ENCODE measurements at regions not wholly inside any gene's neighbourhood (a gene's known extent, or its start where the extent isn't known, plus 50 kb on each side); places are given as distances from the start of the nearest gene placed in this dataset.

DNA sequence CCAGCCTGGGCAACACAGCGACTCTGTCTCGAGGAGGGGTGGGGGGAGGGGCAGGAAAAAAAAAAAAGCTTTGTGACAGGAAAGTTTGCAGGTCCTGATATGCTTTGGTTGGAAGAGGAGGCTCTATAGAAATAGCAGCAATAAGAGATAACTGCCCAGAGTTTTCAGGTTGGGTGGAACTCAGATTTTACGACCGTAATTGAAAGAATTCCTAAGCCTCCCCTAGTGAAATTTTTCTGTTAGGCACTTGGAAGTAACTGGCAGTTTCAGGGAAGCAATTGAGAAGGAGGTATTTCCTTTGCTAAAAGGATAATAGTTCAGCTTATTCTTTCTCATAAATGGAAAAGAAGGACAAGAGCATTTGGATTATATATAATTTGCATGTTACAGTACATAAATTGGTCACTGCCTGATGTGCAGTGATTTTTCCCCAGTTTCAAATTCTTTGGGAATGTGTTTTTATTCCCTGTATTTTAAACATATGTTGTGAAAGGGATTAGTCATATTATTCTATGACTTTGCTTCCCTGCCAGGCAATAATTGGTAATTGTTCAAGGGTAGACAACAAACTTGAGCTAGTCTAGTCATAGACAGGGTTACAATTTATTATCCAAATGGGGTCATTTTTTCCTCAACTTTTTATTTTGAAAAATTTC lies 452.8 kb downstream of the AEBP2 start:
- Histone ChIP-seq H3K9ac (ENCODE audit: low read depth in 1 of 2, low read length in 2 of 2) (no peak overlapping the region), H3K9me3 (ENCODE audit: control insufficient read depth in 4 of 4, low read length in 3 of 4) (no peaks in the 10 kb centered on the region), H3K4me1 (ENCODE audit: control insufficient read depth in 4 of 4, insufficient read depth in 4 of 4, low read length in 3 of 4) (peaks cover 0 to 3% (median 0%) of the 10 kb centered on the region in 4 donors), H3K4me3 (ENCODE audit: low read depth in 1 of 3, low read length in 3 of 3) (no peak overlapping the region), H3K27me3 (ENCODE audit: control insufficient read depth in 4 of 4, insufficient read depth in 4 of 4, low read length in 3 of 4) (no peaks in the 10 kb centered on the region), H3K27ac (ENCODE audit: low read depth in 1 of 2, low read length in 2 of 2) (no peak overlapping the region), H3K36me3 (ENCODE audit: control insufficient read depth in 4 of 4, insufficient read depth in 3 of 4, low read depth in 1 of 4, low read length in 3 of 4) (no peaks in the 10 kb centered on the region)
- no peak for DNase-seq (ENCODE audit: low spot score)
- TF ChIP-seq RAD21 (IDR thresholded peaks at IDR 0.05) (no peak), NR2F2 (IDR thresholded peaks at IDR 0.05) (no peak), EGR1 (IDR thresholded peaks at IDR 0.05; ENCODE audit: low read depth in 2 of 2) (no peak), TAF1 (conservative IDR thresholded peaks at IDR 0.05) (no peak), HNF4G (IDR thresholded peaks at IDR 0.05) (no peak), YY1 (IDR thresholded peaks at IDR 0.05) (no peak), FOXA1 (IDR thresholded peaks at IDR 0.05) (no peak), FOXA2 (IDR thresholded peaks at IDR 0.05) (no peak), JUND (IDR thresholded peaks at IDR 0.05) (no peak), SP1 (IDR thresholded peaks at IDR 0.05) (no peak)
- TF ChIP-seq, protein P1, sequence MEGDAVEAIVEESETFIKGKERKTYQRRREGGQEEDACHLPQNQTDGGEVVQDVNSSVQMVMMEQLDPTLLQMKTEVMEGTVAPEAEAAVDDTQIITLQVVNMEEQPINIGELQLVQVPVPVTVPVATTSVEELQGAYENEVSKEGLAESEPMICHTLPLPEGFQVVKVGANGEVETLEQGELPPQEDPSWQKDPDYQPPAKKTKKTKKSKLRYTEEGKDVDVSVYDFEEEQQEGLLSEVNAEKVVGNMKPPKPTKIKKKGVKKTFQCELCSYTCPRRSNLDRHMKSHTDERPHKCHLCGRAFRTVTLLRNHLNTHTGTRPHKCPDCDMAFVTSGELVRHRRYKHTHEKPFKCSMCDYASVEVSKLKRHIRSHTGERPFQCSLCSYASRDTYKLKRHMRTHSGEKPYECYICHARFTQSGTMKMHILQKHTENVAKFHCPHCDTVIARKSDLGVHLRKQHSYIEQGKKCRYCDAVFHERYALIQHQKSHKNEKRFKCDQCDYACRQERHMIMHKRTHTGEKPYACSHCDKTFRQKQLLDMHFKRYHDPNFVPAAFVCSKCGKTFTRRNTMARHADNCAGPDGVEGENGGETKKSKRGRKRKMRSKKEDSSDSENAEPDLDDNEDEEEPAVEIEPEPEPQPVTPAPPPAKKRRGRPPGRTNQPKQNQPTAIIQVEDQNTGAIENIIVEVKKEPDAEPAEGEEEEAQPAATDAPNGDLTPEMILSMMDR (IDR thresholded peaks at IDR 0.05; ENCODE audit: low read depth, low read length, missing input control): no peak
- TF ChIP-seq, protein P2, sequence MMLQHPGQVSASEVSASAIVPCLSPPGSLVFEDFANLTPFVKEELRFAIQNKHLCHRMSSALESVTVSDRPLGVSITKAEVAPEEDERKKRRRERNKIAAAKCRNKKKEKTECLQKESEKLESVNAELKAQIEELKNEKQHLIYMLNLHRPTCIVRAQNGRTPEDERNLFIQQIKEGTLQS (IDR thresholded peaks at IDR 0.05): no peak
- 65% methylated on average over 4 of the region's 4 CpGs for WGBS

DNA sequence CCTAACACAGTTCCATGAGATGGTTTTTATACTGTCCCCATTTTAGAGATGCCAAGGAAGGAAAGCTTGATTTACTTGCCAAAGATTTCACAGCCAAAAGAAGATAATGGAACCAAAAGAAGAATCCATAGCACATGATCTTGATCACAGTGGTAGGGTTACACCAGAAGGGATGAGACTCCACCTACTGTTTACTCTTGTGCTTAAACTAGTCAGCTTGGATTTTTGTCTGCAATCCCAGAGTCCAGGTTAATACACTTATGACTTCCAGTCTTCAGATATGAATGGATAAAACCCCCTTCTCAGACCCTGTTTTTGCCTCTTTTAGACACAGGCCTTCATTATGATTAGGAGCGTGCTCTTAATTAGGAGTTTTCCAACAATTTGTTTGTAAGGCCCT lies 454.2 kb downstream of the AEBP2 start:
- peak; percentile 76 to 82 for TF ChIP-seq RAD21 (IDR thresholded peaks at IDR 0.05)
- peak; percentile 54 to 57 for TF ChIP-seq HNF4A (conservative IDR thresholded peaks at IDR 0.05)
- no peak for TF ChIP-seq JUND (IDR thresholded peaks at IDR 0.05)
- TF ChIP-seq, protein P3, sequence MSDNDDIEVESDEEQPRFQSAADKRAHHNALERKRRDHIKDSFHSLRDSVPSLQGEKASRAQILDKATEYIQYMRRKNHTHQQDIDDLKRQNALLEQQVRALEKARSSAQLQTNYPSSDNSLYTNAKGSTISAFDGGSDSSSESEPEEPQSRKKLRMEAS (IDR thresholded peaks at IDR 0.05): no peak
- TF ChIP-seq YY1 (IDR thresholded peaks at IDR 0.05): peak; percentile 29
- TF ChIP-seq SP1 (IDR thresholded peaks at IDR 0.05): no peak
- TF ChIP-seq EGR1 (IDR thresholded peaks at IDR 0.05; ENCODE audit: low read depth in 2 of 2): no peak
- peak; percentile 47 for TF ChIP-seq FOXA2 (IDR thresholded peaks at IDR 0.05)
- TF ChIP-seq NR2F2 (IDR thresholded peaks at IDR 0.05): no peak
- TF ChIP-seq HNF4G (IDR thresholded peaks at IDR 0.05): no peak
- TF ChIP-seq RXRA (IDR thresholded peaks at IDR 0.05): peak in 1 of 2 donors; percentile 19
- no peak for TF ChIP-seq GABPA (IDR thresholded peaks at IDR 0.05 in 1 of 2, conservative IDR thresholded peaks at IDR 0.05 in 1 of 2)
- TF ChIP-seq, protein P2 (IDR thresholded peaks at IDR 0.05): no peak
- TF ChIP-seq FOXA1 (IDR thresholded peaks at IDR 0.05): peak; percentile 47
- TF ChIP-seq, protein P1 (IDR thresholded peaks at IDR 0.05; ENCODE audit: low read depth, low read length, missing input control): peak; percentile 36
- no peak for TF ChIP-seq TAF1 (conservative IDR thresholded peaks at IDR 0.05)
- TF ChIP-seq, protein P4, sequence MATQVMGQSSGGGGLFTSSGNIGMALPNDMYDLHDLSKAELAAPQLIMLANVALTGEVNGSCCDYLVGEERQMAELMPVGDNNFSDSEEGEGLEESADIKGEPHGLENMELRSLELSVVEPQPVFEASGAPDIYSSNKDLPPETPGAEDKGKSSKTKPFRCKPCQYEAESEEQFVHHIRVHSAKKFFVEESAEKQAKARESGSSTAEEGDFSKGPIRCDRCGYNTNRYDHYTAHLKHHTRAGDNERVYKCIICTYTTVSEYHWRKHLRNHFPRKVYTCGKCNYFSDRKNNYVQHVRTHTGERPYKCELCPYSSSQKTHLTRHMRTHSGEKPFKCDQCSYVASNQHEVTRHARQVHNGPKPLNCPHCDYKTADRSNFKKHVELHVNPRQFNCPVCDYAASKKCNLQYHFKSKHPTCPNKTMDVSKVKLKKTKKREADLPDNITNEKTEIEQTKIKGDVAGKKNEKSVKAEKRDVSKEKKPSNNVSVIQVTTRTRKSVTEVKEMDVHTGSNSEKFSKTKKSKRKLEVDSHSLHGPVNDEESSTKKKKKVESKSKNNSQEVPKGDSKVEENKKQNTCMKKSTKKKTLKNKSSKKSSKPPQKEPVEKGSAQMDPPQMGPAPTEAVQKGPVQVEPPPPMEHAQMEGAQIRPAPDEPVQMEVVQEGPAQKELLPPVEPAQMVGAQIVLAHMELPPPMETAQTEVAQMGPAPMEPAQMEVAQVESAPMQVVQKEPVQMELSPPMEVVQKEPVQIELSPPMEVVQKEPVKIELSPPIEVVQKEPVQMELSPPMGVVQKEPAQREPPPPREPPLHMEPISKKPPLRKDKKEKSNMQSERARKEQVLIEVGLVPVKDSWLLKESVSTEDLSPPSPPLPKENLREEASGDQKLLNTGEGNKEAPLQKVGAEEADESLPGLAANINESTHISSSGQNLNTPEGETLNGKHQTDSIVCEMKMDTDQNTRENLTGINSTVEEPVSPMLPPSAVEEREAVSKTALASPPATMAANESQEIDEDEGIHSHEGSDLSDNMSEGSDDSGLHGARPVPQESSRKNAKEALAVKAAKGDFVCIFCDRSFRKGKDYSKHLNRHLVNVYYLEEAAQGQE (IDR thresholded peaks at IDR 0.05): no peak
- TF ChIP-seq, protein P5, sequence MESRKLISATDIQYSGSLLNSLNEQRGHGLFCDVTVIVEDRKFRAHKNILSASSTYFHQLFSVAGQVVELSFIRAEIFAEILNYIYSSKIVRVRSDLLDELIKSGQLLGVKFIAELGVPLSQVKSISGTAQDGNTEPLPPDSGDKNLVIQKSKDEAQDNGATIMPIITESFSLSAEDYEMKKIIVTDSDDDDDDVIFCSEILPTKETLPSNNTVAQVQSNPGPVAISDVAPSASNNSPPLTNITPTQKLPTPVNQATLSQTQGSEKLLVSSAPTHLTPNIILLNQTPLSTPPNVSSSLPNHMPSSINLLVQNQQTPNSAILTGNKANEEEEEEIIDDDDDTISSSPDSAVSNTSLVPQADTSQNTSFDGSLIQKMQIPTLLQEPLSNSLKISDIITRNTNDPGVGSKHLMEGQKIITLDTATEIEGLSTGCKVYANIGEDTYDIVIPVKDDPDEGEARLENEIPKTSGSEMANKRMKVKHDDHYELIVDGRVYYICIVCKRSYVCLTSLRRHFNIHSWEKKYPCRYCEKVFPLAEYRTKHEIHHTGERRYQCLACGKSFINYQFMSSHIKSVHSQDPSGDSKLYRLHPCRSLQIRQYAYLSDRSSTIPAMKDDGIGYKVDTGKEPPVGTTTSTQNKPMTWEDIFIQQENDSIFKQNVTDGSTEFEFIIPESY (IDR thresholded peaks at IDR 0.05): peak; percentile 25
- H3K9ac ChIP-seq (ENCODE audit: low read depth in 1 of 2, low read length in 2 of 2): no peak overlapping the region
- no peak for DNase-seq (ENCODE audit: low spot score)
- no peaks in the 10 kb centered on the region for H3K27me3 ChIP-seq (ENCODE audit: control insufficient read depth in 4 of 4, insufficient read depth in 4 of 4, low read length in 3 of 4)
- no peaks in the 10 kb centered on the region for H3K36me3 ChIP-seq (ENCODE audit: control insufficient read depth in 4 of 4, insufficient read depth in 3 of 4, low read depth in 1 of 4, low read length in 3 of 4)
- H3K9me3 ChIP-seq (ENCODE audit: control insufficient read depth in 4 of 4, low read length in 3 of 4): no peaks in the 10 kb centered on the region
- H3K4me3 ChIP-seq (ENCODE audit: low read depth in 1 of 3, low read length in 3 of 3): no peak overlapping the region
- WGBS: 85% methylated on average over 1 of the region's 1 CpG
- H3K4me1 ChIP-seq (ENCODE audit: control insufficient read depth in 4 of 4, insufficient read depth in 4 of 4, low read length in 3 of 4): peaks cover 0 to 3% (median 0%) of the 10 kb centered on the region in 4 donors
- H3K27ac ChIP-seq (ENCODE audit: low read depth in 1 of 2, low read length in 2 of 2): no peak overlapping the region
